Dermis microvascular lymphatic vessel endothelial cell (primary cell): ENCODE measurements at regions not wholly inside any gene's neighbourhood (a gene's known extent, or its start where the extent isn't known, plus 50 kb on each side); places are given as distances from the start of the nearest gene placed in this dataset.

Source experiments
- DNase-seq, 2 donors: peaks; one replicate each; pipeline versions ENCODE4 v3.0.0 to v3.0.0-alpha.2; 2010; ENCODE audit warnings: low read depth in 2 of 2

DNA sequence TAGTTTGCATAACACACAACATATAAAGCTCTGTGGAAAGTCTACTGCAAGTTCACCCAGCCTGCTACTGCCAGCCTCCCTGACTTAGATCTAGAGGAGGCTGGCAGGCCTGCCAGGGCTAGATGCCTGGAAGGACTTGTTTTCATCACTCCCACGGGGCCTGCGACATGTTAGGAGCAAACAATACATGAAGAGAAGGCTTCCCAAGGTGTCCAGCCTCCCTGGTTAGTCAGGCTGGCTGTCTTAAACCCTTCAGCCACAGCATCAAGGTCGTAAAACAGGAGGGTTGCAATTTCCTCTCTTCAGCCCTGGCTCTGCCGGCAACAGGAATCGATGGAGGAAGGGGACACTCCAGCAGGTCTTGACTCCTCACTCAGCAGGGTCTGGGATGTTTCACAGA, 104.5 kb downstream of the NGF start:
- DNase-seq, result peak in 1 of 2 donors; percentile 41

DNA sequence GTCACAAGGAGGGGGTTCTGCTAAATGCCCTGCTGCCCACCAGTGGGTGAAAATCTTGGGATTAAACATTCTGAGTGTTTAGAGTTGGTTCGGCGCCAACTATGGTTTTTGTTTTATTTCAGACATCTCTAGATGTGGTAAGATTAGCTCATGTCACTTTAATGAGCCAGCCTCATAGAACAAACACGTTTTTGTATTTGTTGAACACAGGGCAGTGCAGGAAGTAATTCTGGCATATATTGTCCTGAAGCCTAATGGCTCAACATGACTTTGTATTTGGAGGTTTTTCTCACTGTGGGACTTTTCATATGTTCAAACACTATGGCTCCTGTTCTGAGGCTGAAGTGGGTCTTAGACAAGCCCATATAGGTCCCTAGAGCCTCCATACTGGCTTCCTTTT, 107.8 kb downstream of the NGF start:
- DNase-seq, result no peak

DNA sequence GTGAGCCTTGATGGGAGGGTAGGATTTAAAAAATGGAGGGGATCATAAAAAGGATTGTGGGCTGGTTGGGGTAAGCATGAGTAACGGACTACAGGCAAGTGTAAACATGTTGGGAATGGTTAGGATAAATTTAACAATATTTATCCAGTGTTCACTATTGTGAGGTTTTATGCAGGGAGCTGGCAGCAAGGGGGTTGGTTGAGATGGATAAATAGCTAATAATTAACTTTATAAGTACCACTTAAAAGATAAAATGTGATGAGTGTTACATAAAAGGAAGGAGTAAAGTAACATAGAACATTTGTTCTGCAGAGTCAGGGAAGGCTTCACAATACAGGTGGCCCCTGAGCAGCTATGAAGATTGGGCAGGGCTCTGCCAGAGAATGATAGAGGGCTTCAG, 109.0 kb downstream of the NGF start:
- DNase-seq, result no peak

DNA sequence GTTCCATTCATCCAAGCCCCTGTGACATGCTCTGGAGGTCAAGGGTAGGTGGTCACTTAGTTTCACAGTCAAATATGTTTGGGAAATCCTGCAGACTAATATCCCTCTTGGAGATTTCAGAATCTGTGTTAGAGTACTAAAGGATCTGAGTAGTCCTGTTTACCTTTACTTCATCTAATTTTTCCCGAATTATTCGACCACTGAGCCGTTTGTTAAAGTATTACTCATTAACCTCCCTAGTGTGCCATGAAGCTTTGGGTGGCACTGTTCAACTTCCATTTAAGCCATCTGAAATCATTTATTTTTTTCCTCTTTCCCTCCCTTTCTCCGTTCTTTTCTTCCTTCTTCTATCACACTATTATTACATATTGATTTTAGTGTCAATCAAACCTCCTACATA, 109.9 kb downstream of the NGF start:
- DNase-seq, result no peak

DNA sequence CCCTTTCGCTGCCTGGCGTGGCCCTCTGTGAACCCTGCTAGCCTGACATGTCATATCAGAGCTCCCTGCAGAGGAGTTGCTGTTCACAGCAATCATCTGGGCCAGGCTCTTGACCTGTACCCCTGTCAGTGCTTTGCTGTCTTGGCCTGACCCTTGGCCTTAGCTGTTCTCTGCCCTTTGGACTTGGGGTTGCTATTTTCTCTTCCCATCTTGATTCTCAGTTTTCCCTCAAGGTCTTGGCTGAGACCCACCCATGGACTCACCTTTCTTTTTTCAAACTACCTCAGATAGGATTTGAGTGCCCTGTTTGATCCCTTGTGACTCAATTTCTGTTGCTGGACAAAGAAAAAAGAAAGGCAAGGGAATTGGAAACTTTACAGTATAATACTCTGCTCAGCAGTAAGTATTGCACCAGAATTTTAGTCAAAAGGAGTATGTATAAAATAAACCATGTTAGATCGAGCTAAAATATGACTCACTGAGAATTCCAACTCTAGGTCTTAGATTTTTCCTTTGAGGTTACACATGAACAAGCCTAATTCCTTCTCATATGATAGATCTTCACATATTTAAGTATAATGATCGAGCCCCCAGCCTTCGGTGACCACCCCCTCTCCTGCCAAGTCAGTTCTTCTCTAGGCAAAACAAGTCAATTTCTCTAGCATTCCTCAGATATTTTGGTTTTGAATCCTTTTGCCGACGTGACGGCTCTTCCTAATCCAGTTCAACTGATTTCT, 110.5 kb downstream of the NGF start:
- DNase-seq, result no peak

DNA sequence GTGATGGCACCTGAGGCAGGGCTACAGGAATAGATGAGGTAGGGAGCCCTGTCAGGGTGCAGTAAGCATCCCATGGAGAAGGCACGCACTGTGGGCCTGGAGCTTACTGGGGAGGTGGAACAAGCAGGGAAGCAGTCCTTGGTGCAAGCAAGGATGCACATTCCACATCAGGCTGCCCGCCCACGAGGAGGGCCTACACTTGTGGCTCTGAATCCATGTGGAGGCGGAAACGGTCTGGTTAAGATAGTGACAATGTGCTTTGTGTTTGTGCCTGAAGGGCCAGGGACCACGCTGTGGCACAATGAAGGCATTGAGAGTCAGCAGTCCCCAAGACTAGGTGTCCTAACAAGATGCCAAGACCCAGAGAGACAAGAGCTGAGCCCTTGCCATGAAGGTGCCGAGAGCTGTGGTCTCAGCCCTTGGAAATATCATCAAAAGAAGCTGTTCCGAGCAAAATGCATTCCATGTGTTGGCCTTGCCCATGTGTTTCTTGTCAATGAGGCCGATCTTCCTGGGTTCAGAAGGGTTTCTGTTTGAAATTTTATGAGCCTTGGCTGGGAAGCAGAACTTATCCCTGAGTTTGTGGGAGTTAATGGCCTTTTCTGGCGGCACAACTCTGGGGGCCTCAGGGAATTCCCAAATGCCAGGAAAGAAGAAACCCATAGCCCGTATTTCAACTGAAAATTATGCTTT, 111.9 kb downstream of the NGF start:
- DNase-seq, result no peak

DNA sequence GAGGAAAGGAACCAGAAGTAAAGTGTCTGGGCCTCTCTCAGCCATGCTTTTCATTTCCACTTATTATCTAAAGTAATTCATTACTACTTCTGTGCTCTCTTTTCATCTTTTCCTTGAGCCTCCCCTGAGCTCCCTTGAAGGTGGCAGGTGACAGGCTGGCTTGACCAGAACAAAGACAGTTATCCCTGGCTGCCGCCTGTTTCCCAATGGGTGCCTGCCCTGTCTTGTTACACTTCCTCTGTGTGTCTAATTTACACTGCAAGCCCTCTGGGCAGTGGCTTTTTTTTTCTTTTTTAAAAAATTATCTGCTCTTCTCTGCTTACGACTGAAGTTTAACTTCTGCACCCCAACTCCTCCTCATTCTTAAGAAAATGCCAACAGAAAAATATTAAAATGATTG, 113.4 kb downstream of the NGF start:
- no peak for DNase-seq

DNA sequence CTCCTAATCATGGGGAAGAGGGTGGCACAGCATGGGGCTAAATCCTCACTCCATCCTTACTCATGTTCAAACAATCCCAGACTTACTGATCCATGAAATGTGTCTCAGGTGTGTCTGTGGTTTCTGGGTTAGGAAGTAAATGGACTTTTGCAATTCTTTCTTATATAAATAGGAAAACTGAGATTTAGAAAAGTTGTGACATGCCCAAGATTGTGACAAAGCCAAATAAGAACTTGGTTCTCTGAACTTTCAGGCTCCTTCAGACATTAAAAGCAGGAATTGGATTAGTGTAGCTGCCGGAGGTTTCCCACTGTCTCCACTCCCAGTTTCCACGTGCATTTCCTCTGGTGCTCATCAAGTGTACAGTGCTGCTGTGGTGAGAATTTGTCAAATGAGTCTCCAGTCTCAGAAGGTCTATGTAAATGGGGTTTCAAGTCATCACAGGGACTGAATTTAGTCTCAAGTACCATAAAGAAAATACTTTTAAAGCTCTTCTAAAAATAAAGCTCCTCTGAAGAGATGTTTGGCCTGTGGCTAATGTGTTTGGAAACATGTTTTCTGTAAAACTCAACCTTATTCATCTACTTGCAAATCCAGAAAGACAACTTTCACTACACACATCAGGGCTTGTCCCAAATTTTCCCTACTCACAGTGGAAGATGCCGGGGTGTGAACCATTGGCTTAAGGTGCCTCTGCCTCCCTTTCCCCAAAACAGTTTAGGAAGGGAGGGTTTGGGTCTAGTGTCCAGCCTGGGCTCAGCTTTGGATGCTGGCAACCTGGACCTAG, 115.2 kb downstream of the NGF start:
- no peak for DNase-seq

DNA sequence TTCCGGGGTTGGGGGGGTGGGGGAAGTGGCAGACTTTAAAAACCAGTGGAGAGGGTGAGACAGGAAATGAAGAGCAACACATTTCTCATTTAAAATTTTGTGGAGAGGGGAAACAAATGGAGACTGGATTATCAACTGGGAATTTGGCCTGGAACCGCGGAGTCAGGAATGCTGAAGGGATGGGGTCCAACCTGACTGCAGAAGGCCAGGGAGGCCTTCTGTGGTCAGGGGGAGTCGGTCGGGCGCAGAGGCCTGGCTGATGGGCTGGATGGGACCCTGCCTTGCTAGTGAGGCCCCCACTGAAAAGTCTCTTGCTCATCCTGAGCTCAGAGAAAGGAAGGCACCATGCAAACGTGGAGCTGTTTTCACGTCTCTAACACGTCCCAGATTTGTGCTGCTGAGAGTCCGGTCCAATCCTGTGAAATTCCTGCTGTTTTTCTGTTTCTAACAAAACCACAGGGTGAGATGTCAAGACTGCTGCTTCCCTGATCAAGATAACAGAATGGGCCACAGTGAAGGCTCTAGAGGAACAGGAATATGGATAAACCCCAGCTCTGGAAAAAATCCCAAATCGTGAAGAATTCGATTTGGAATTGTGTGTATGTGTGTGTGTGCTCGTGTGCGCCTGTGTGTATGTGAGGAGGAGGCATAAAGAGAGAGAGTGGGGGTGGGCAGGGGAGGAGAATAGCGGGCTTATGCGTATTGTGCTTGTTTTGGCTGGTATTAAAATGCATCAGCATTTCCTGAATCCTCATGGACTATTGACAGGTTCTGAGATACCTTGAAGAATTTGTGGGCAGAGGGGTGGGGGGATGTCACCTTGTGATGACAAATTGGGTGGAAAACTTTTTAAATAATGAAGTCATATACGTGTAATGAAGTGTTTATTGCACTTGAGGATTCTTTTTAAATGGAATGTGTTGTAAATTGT, 117.4 kb downstream of the NGF start:
- no peak for DNase-seq

DNA sequence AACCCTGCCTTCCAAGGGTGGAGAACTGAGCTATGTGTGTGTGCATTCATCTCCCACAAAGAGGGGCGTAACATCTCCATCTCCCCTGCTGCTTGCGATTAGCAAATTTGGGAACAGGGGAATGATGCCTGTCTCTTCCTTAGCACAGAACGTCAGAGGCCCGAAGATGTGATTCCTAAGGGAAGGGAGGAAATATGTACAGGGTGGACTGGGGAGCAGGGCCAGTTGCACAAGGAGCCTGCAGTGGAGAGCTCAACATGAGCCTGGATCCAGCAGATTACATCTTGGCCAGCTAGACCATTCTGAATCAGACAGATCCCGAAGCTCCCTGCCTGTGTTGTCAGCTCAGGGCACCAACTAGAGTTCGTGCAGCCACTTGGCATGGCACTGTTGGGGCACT, 118.1 kb downstream of the NGF start:
- no peak for DNase-seq

DNA sequence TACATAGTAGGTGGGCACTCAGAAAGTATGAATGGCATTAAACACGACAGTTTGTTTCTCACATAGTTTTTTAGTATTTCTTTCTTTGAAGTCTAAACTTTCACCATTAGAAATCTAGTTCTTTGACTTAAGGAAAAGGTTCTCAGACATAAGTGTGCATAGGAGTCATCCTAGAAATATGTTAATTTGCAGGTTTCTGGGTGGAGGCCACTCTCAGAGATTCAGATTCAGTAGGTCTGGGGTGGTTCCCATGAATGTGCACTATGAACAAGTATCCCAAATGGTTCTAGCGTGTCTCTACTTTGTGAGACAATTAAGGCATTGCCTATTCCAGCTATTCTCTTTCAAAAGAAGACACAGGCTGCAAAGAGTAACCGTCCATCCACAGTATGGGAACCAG, 119.3 kb downstream of the NGF start:
- DNase-seq, result no peak

DNA sequence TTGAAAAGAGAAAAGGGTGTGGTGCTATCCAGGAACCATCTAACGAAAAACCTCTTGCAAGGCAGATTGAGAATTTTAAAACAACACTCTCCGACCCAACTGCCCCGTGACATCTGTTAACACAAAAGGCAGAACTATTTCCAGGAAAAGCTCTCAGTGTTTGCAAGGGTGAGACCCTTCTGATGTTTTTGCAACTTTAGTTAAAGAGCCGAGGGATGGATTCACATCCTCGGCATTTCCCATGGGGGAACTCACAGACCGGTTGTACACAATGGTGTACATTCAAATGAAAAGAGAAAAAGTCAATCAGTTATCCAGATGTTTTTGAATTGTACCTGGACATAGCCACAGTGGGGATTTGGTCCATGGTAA, 120.0 kb downstream of the NGF start:
- DNase-seq, result peak; percentile 14 to 64

DNA sequence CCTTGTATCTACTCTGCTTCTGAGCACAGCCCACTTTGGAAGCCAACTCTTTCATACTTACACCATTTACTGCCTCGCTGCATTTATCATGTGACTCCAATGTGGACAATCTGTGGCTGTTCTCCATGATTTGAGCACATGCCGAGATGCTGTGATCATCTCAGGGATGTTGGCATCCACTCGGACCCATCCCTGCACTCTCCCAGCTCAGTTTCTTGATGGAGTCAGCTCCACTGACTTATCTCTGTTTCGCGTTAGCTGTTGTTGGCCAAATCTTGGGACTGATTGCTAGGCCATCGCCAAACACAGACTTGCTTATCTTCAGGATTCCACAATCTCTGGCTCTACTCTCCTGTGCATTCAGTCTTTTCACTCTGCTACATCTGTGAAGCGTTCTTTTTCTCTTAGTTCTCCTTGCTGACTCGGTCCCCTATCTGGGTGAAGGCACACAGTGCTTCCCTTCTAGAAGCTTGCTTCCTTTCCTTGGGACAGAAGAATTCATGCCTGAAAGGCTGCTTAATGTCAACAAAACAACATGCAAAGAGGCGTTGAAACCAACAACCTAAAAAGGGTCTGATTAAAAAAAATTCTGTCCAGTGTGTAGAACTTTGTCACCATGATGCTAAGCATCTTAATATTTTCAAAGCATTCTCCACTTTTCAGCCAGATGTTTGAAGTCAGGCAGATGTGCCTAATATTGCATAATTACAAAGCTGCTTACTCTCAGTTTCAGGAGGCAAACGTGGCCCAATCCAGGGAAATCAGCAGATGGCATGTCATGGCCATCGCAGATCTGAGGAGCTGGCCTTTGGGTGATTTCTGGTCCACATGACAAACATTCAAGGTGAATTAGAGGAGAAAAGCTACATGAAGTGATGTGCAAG, 120.7 kb downstream of the NGF start:
- DNase-seq, result no peak

DNA sequence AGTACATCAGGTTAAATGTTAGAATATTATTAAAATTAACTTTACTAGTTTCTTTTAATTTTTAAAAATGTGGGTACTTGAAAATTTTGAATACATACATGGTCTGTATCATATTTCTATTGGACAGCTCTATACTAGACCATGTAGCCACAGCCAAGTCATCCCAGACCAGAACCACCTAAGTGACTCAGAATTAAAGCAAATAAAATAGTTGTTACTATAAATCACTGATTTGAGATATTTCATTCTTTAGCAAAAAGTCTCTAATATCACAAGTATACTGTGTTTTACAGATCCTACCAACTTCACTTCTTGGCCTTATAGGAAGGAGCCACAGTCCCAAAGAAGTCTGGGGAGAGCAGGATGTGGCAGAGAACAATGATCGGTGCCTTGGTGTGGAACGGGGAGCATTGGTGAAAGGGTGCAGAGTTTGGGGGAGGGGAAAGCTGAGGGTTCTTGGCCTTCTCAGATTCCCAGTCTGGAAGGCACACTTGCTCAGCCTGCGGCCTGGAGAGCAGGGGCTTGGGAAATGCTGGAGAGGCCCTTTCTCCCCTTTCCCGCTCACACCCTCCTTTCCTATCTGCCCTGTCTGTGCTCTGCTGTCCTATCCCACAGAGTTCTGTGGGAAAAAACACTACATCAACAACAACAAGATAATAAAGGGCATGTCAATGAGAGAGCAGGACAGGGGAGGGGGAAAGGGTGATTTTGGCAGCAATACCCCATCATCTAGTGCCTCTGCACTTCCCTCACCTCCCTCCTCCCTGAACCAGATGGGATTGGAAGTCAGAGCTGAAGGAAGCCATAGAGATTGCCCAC, 122.1 kb downstream of the NGF start:
- no peak for DNase-seq

DNA sequence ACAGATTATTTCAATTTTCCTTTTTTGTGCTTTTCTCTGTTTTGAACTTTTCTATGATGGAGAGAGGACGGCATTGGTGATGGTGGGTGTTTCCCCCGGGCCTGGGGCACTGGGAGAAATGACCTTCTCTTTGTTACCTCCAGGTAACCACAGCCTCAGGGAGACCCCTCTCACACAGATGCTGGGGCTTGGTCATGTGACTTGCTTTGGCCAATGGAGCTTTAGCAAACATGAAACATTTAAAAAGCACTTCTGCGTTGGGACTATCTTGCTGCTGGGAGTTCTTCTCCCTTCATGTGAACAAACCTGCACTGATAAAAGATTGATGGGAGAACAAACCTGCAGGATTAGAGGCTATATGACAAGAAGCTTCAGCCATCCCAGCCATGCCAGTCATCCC, 122.9 kb downstream of the NGF start:
- DNase-seq, result no peak

DNA sequence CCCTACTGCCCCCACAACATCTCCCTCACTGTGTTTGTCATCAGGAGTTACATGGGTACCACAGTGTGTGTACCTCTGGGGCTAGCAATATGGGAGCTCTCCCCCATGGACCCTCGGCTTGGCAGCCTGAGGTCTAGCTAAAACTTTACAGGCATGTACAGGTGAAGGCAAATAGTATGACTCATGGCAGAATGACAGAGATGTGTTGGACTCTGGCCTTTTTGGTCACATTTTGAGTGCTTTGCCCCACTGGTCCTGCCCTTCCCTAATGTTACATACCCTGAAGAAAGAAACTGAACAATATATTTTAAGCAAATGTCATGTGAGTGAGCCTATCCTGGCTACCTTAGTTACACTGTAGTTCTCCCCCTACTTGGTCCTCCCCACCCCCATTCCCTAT, 124.0 kb downstream of the NGF start:
- no peak for DNase-seq

DNA sequence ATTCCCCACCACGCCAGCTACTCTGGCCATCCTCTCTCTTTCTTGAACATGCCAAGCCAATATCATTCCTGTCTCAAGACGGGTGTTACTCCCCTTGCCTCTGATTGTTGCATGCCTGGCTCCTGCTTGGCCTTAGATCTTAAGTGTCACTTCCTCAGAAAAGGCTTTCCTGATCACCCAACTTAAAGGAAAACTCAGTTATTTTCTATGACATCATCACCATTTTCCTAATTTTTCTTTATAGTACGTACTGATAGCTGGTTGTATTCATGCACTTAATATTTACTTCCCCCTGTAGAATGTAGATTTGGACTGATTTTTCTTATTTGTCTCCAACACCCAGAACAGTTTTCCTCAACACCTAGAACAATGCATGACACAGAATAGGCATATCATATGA, 123.8 kb upstream of the TSPAN2 start:
- DNase-seq, result no peak

DNA sequence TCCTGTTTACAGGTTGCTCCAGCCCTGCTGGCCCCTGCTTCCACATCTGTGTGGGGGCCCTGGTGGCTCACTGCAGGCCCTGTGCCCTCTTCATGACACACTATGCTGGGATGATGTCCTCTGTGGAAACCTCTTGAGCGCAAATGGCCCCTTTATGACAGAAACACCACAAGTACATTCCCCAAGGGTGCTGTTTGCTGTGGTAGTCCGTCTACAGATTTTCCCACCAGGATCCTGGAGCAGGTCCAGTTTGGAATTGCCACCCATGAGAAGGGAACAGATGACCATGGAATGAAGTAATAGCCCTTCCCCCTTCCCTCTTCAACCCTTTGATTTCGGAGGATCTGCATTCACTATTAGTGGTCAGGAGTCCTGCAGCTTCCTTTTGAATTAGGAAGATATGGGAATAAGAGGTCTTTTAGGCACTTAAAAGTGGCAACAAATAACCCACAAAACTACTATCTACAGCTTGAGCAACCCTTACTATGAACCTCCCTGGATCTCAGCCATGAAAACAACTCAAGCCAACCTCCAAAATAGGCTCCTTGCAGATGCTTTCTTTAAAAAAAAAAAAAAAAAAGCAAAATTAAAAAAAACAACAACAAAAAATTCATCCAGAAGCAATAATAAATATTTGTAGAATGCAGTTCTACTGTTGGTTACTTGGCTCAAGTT, 121.9 kb upstream of the TSPAN2 start:
- no peak for DNase-seq

DNA sequence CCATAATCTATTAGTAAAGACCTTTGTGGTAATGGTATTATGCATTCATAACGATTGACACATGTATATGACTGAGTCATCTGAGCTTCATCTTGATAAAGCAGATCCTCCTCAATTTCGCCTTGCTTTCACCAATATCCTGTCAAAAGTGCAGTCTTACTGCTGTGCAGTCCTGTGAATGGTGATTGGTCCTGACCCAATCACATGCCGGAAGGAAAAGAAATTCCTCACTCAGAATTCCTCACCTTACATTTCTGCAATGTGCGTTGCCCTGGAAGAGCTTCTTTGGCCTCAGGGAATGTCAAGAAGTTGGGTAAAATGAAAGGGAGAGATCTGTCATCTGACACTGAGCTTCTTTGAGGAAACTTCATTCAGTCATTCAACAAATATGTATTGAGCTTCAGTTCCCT, 121.0 kb upstream of the TSPAN2 start:
- no peak for DNase-seq
